ENCODE measurements at regions not wholly inside any gene's neighbourhood (a gene's known extent, or its start where the extent isn't known, plus 50 kb on each side); places are given as distances from the start of the nearest gene placed in this dataset.
A peak's percentile ranks its signal among the peaks of the same experiment; 100 is the strongest.
"Not testable (repeated sequence)": the region's sequence is repeated elsewhere in the genome, so short reads cannot be mapped to it uniquely, and the experiment has no call there.

- no peak for DNase-seq
These were observed 627.4 kb upstream of the ADGRB3 start for GRCh38 chr6:68007717-68008116.

GRCh38 chr6:67986694-67987232, 648.3 kb upstream of the ADGRB3 start:
- no peak for DNase-seq

- no peak for DNase-seq
These were observed 658.6 kb upstream of the ADGRB3 start for GRCh38 chr6:67976486-67976885.

GRCh38 chr6:67974931-67975330, 660.2 kb upstream of the ADGRB3 start:
- DNase-seq: no peak

- DNase-seq: no peak
These were observed 663.3 kb upstream of the ADGRB3 start for GRCh38 chr6:67971812-67972211.

GRCh38 chr6:67966830-67967229, 668.3 kb upstream of the ADGRB3 start:
- no peak for DNase-seq

- DNase-seq: no peak
These were observed 678.7 kb upstream of the ADGRB3 start for GRCh38 chr6:67956352-67956751.

- DNase-seq: no peak
These were observed 682.1 kb upstream of the ADGRB3 start for GRCh38 chr6:67952948-67953347.

- DNase-seq: no peak
These were observed 683.0 kb upstream of the ADGRB3 start for GRCh38 chr6:67952121-67952520.

GRCh38 chr6:67947762-67948161, 687.3 kb upstream of the ADGRB3 start:
- DNase-seq: not testable (repeated sequence)

- DNase-seq: no peak
These were observed 699.1 kb upstream of the ADGRB3 start for GRCh38 chr6:67935976-67936477.

GRCh38 chr6:67933278-67933677, 701.8 kb upstream of the ADGRB3 start:
- no peak for DNase-seq

GRCh38 chr6:67922588-67922987, 712.5 kb upstream of the ADGRB3 start:
- not testable (repeated sequence) for DNase-seq

- not testable (repeated sequence) for DNase-seq
These were observed 715.0 kb upstream of the ADGRB3 start for GRCh38 chr6:67920040-67920439.

- no peak for DNase-seq
These were observed 718.7 kb upstream of the ADGRB3 start for GRCh38 chr6:67916399-67916798.

GRCh38 chr6:67914419-67914818, 720.7 kb upstream of the ADGRB3 start:
- no peak for DNase-seq

GRCh38 chr6:67909354-67909753, 725.7 kb upstream of the ADGRB3 start:
- no peak for DNase-seq

GRCh38 chr6:67908379-67908778, 726.7 kb upstream of the ADGRB3 start:
- DNase-seq: no peak

- not testable (repeated sequence) for DNase-seq
These were observed 730.3 kb upstream of the ADGRB3 start for GRCh38 chr6:67904735-67905134.

- no peak for DNase-seq
These were observed 736.2 kb upstream of the ADGRB3 start for GRCh38 chr6:67898875-67899274.

GRCh38 chr6:67897998-67898607, 737.0 kb upstream of the ADGRB3 start:
- no peak for DNase-seq

GRCh38 chr6:67896476-67896875, 738.6 kb upstream of the ADGRB3 start:
- peak; percentile 2 for DNase-seq

GRCh38 chr6:67889682-67889995, 745.4 kb upstream of the ADGRB3 start:
- DNase-seq: no peak

GRCh38 chr6:67888886-67889681, 746.0 kb upstream of the ADGRB3 start:
- DNase-seq: no peak

Data from retina (tissue), 1 donor.